ENCODE measurements at regions not wholly inside any gene's neighbourhood (a gene's known extent, or its start where the extent isn't known, plus 50 kb on each side); places are given as distances from the start of the nearest gene placed in this dataset.
"Not testable (repeated sequence)": the region's sequence is repeated elsewhere in the genome, so short reads cannot be mapped to it uniquely, and the experiment has no call there.

GRCh38 chr5:96483878-96484277, 50.8 kb upstream of the PCSK1 start:
- DNase-seq (ENCODE audit: low spot score): no peak

GRCh38 chr5:96487859-96488258, 54.8 kb upstream of the PCSK1 start:
- no peak for DNase-seq (ENCODE audit: low spot score)

- DNase-seq (ENCODE audit: low spot score): no peak
Measured at GRCh38 chr5:96489532-96489931, 56.5 kb upstream of the PCSK1 start.

- no peak for DNase-seq (ENCODE audit: low spot score)
Measured at GRCh38 chr5:96492459-96493047, 59.5 kb upstream of the PCSK1 start.

- DNase-seq (ENCODE audit: low spot score): no peak
Measured at GRCh38 chr5:96493219-96493790, 60.3 kb upstream of the PCSK1 start.

- DNase-seq (ENCODE audit: low spot score): not testable (repeated sequence)
Measured at GRCh38 chr5:96495412-96495811, 62.4 kb upstream of the PCSK1 start.

- DNase-seq (ENCODE audit: low spot score): not testable (repeated sequence)
Measured at GRCh38 chr5:96497027-96497426, 64.0 kb upstream of the PCSK1 start.

- no peak for DNase-seq (ENCODE audit: low spot score)
Measured at GRCh38 chr5:96499753-96500345, 66.8 kb upstream of the PCSK1 start.

- DNase-seq (ENCODE audit: low spot score): no peak
Measured at GRCh38 chr5:96501991-96502646, 69.1 kb upstream of the PCSK1 start.

GRCh38 chr5:96503501-96504236, 70.6 kb upstream of the PCSK1 start:
- no peak for DNase-seq (ENCODE audit: low spot score)

GRCh38 chr5:96506376-96506775, 73.3 kb upstream of the PCSK1 start:
- DNase-seq (ENCODE audit: low spot score): no peak

- no peak for DNase-seq (ENCODE audit: low spot score)
Measured at GRCh38 chr5:96506866-96507527, 73.9 kb upstream of the PCSK1 start.

GRCh38 chr5:96509316-96509715, 76.3 kb upstream of the PCSK1 start:
- DNase-seq (ENCODE audit: low spot score): no peak

GRCh38 chr5:96509721-96510350, 76.8 kb upstream of the PCSK1 start:
- no peak for DNase-seq (ENCODE audit: low spot score)

- no peak for DNase-seq (ENCODE audit: low spot score)
Measured at GRCh38 chr5:96516631-96517071, 83.6 kb upstream of the PCSK1 start.

- no peak for DNase-seq (ENCODE audit: low spot score)
Measured at GRCh38 chr5:96517295-96517694, 84.2 kb upstream of the PCSK1 start.

GRCh38 chr5:96520345-96520744, 87.3 kb upstream of the PCSK1 start:
- DNase-seq (ENCODE audit: low spot score): no peak

- DNase-seq (ENCODE audit: low spot score): no peak
Measured at GRCh38 chr5:96522635-96523355, 89.7 kb upstream of the PCSK1 start.

- no peak for DNase-seq (ENCODE audit: low spot score)
Measured at GRCh38 chr5:96527768-96528661, 95.0 kb upstream of the PCSK1 start.

Measured in ureter (tissue), 1 donor.